ENCODE measurements at regions not wholly inside any gene's neighbourhood (a gene's known extent, or its start where the extent isn't known, plus 50 kb on each side); places are given as distances from the start of the nearest gene placed in this dataset.

DNA sequence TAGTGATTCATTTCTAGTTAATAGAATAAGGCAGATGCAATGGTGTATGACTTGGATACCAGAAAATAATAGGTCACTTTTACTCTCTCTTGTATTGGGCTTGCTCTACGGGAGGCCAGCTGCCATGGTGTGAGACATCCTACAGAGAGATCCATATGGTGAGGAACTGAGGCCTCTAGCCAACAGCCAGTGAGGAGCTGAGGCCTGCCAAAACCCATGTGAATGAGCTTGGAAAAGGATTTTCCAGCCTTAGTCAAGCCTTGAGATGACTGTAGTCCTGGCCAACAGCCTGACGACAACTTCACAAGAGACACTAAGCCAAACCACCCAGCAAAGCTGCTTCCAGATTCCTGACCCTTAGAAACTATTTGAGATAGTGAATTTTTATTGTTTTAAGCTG is 1300.2 kb downstream of the RAPGEF2 start:
- ChIA-PET CTCF (ENCODE audit: partially characterized antibody) (no interaction called here), POLR2A (ENCODE audit: partially characterized antibody) (no interaction called here)
- Histone ChIP-seq H2BK20ac (ENCODE audit: low read length) (no peak overlapping the region), H2BK120ac (replicated peaks; ENCODE audit: low read depth, low read length) (no peak overlapping the region), H3K23ac (ENCODE audit: insufficient read length) (no peak overlapping the region), H3K4me1 (replicated peaks in 1 of 4; ENCODE audit: control insufficient read depth in 3 of 4, insufficient read depth in 4 of 4, low read length in 3 of 4) (peaks cover 0 to 4% (median 0%) of the 10 kb centered on the region in 4 experiments; a peak in 1 of 7 replicates), H3K79me1 (ENCODE audit: low read depth, low read length) (no peaks in the 10 kb centered on the region), H4K20me1 (replicated peaks in 1 of 2; ENCODE audit: control insufficient read depth in 1 of 2, insufficient read depth in 2 of 2, low read length in 2 of 2) (no peaks in the 10 kb centered on the region), H2AK5ac (ENCODE audit: low read depth, low read length) (no peak overlapping the region), H2BK12ac (ENCODE audit: low read depth, low read length) (no peak overlapping the region), H3K27ac (ENCODE audit: low read depth, low read length) (no peak overlapping the region), H4K8ac (ENCODE audit: extremely low read depth, insufficient read depth, low read length) (no peak overlapping the region), H3K56ac (replicated peaks; ENCODE audit: insufficient read length, low read depth, low read length) (no peak overlapping the region), H3K18ac (ENCODE audit: extremely low read depth, low read length) (no peak overlapping the region), H3K4me2 (ENCODE audit: insufficient read depth in 1 of 2, low read depth in 2 of 2, low read length in 2 of 2) (no peak overlapping the region), H3K36me3 (ENCODE audit: control insufficient read depth in 2 of 4, insufficient read depth in 4 of 4, low read length in 3 of 4) (no peaks in the 10 kb centered on the region), H3K27me3 (replicated peaks in 1 of 4; ENCODE audit: control insufficient read depth in 3 of 4, extremely low read depth in 1 of 4, insufficient read depth in 3 of 4, low read length in 3 of 4) (no peaks in the 10 kb centered on the region), H3K4ac (replicated peaks; ENCODE audit: insufficient read length, low read depth, low read length) (no peak overlapping the region), H2BK15ac (ENCODE audit: low read length) (no peak overlapping the region), H3K14ac (ENCODE audit: insufficient read length) (no peak overlapping the region), H3K23me2 (ENCODE audit: low read depth, low read length) (no peaks in the 10 kb centered on the region), H3K4me3 (ENCODE audit: extremely low read depth in 1 of 4, insufficient read depth in 2 of 4, low read depth in 3 of 4, low read length in 4 of 4) (no peak overlapping the region), H2AFZ (ENCODE audit: low read length) (peak overlapping the region; percentile 89; the same call in 1 of the 2 replicates), H3K79me2 (ENCODE audit: control insufficient read depth in 1 of 2, insufficient read depth in 2 of 2, low read length in 2 of 2) (no peaks in the 10 kb centered on the region), H3K9ac (replicated peaks in 1 of 4; ENCODE audit: extremely low read depth in 1 of 4, low read depth in 3 of 4, low read length in 3 of 4) (no peak overlapping the region), H2BK5ac (ENCODE audit: low read depth, low read length) (no peak overlapping the region), H4K91ac (replicated peaks; ENCODE audit: insufficient read length, low read length) (no peak overlapping the region), H3K9me3 (ENCODE audit: insufficient read depth in 2 of 2, low read depth in 1 of 2, low read length in 1 of 2) (no peaks in the 10 kb centered on the region), H4K5ac (ENCODE audit: insufficient read length, low read depth, low read length) (no peak overlapping the region)
- TF ChIP-seq JUND (IDR thresholded peaks at IDR 0.05; ENCODE audit: low read length) (no peak), CREB1 (IDR thresholded peaks at IDR 0.05) (no peak), BACH1 (IDR thresholded peaks at IDR 0.05; ENCODE audit: low read length) (no peak), POLR2AphosphoS5 (IDR thresholded peaks at IDR 0.05; ENCODE audit: low read depth, low read length) (no peak)
- TF ChIP-seq, protein P1, sequence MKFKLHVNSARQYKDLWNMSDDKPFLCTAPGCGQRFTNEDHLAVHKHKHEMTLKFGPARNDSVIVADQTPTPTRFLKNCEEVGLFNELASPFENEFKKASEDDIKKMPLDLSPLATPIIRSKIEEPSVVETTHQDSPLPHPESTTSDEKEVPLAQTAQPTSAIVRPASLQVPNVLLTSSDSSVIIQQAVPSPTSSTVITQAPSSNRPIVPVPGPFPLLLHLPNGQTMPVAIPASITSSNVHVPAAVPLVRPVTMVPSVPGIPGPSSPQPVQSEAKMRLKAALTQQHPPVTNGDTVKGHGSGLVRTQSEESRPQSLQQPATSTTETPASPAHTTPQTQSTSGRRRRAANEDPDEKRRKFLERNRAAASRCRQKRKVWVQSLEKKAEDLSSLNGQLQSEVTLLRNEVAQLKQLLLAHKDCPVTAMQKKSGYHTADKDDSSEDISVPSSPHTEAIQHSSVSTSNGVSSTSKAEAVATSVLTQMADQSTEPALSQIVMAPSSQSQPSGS (IDR thresholded peaks at IDR 0.05; ENCODE audit: low read length) = no peak
- FAIRE-seq (no peak), DNase-seq (ENCODE audit: low read depth in 1 of 2, low spot score in 2 of 2) (no peak)
- 89% methylated on average over 2 of the region's 2 CpGs; no CpG with 5 or more reads in 1 of the 2 experiments for WGBS, 2 experiments (ENCODE audit: extremely low coverage in 1 of 2, insufficient coverage in 1 of 2, insufficient read length in 1 of 2, insufficient replicate concordance in 2 of 2, low coverage in 1 of 2, low lambda C conversion rate in 2 of 2, missing lambda C conversion rate in 1 of 2)

Data from H1 (cell line).